ENCODE measurements at regions not wholly inside any gene's neighbourhood (a gene's known extent, or its start where the extent isn't known, plus 50 kb on each side); places are given as distances from the start of the nearest gene placed in this dataset.

DNA sequence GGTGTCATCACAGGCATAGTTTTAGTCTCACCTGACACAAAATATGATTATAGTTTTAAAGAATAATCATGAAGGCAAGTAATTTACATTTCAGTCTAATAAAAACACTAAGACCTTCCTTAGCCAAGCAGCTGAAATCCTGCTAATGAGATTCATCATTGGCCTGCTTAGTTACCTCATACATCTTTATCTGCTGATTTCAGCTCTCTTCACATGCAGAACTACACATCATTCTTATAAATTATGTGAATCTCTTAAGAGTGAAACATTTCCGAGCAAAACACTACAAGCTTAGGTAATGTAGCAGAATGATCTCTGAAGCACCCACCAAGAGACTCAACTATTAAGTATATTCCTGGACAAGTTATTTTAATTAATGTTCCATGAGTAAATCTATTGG lies 198.1 kb downstream of the DPY19L2 start:
- DNase-seq: no peak
- H4K20me1 ChIP-seq (ENCODE audit: insufficient read depth, low read length): no peaks in the 10 kb centered on the region
- no CpG with 5 or more reads among the region's 1 CpG for WGBS, 2 experiments (ENCODE audit: extremely low coverage in 2 of 2, insufficient read length in 1 of 2)
- ChIA-PET CTCF (no interaction called here), POLR2A (ENCODE audit: unreplicated experiment) (no interaction called here)
- H3K56ac ChIP-seq (ENCODE audit: extremely low read depth, insufficient read depth, low read length): no peak overlapping the region
- H2AK9ac ChIP-seq (replicated peaks; ENCODE audit: low read depth, low read length, poor library complexity): no peak overlapping the region
- no peak overlapping the region for H3K18ac ChIP-seq (ENCODE audit: low read depth, low read length)
- H3K9ac ChIP-seq (ENCODE audit: low read depth, low read length): no peak overlapping the region
- H3K4me2 ChIP-seq (ENCODE audit: low read depth, low read length): no peak overlapping the region
- H3K4ac ChIP-seq (ENCODE audit: low read depth, low read length): no peak overlapping the region
- no peaks in the 10 kb centered on the region for H3K79me1 ChIP-seq (ENCODE audit: low read depth in 1 of 2, low read length in 2 of 2)
- no peak overlapping the region for H2BK120ac ChIP-seq (ENCODE audit: low read depth, low read length)
- H2BK5ac ChIP-seq (ENCODE audit: low read depth, low read length, poor library complexity, severe bottlenecking): no peak overlapping the region
- dilution Hi-C loops (cut with HindIII; ENCODE audit: low sequenced_read_pairs, unreplicated experiment) (no loop called here), in situ Hi-C loops (cut with MboI; ENCODE audit: low sequenced_read_pairs) (no loop called here), intact Hi-C loops (cut with micrococcal nuclease) (no loop called here)
- no peak overlapping the region for H2BK20ac ChIP-seq (ENCODE audit: low read depth, low read length)
- H3K14ac ChIP-seq (replicated peaks; ENCODE audit: low read depth, low read length): no peak overlapping the region
- no peaks in the 10 kb centered on the region for H3K9me1 ChIP-seq (ENCODE audit: insufficient read depth, low read length)
- no peak overlapping the region for H3K4me3 ChIP-seq (ENCODE audit: insufficient read depth, low read depth, low read length)
- no TSS peak for BruUV-seq (replicated peaks)
- no peaks in the 10 kb centered on the region for H3K9me3 ChIP-seq (ENCODE audit: control insufficient read depth, insufficient read depth, low read length)
- no peak for ATAC-seq (ENCODE audit: low read depth)
- no peak overlapping the region for H4K8ac ChIP-seq (ENCODE audit: low read depth in 2 of 2, low read length in 2 of 2)
- no peak overlapping the region for H3K23ac ChIP-seq (ENCODE audit: low read depth, low read length)
- H4K5ac ChIP-seq (ENCODE audit: low read depth, low read length): no peak overlapping the region
- H2AK5ac ChIP-seq (ENCODE audit: low read depth, low read length): no peak overlapping the region
- no peak overlapping the region for H4K91ac ChIP-seq (ENCODE audit: insufficient read depth, low read depth, low read length)
- no peak overlapping the region for H2BK15ac ChIP-seq (ENCODE audit: low read depth, low read length)
- H3K4me1 ChIP-seq (ENCODE audit: control insufficient read depth, insufficient read depth, low read length): no peaks in the 10 kb centered on the region
- H3K36me3 ChIP-seq (ENCODE audit: control insufficient read depth, insufficient read depth, low read length): no peaks in the 10 kb centered on the region
- H3K27me3 ChIP-seq (ENCODE audit: control insufficient read depth, insufficient read depth, low read length): no peaks in the 10 kb centered on the region
- no peak overlapping the region for H3K27ac ChIP-seq (ENCODE audit: insufficient read depth, low read length)
- TF ChIP-seq RAD21 (IDR thresholded peaks at IDR 0.05; ENCODE audit: low read length) (no peak), NFE2L2 (IDR thresholded peaks at IDR 0.05; ENCODE audit: low read depth, low read length) (no peak), MAFK (IDR thresholded peaks at IDR 0.05; ENCODE audit: low read depth, low read length) (no peak), MXI1 (IDR thresholded peaks at IDR 0.05; ENCODE audit: borderline replicate concordance, low read depth, low read length) (no peak), RFX5 (IDR thresholded peaks at IDR 0.05; ENCODE audit: low read depth, low read length) (no peak), SMC3 (IDR thresholded peaks at IDR 0.05; ENCODE audit: low read depth, low read length) (no peak)
- TF ChIP-seq, protein P1, sequence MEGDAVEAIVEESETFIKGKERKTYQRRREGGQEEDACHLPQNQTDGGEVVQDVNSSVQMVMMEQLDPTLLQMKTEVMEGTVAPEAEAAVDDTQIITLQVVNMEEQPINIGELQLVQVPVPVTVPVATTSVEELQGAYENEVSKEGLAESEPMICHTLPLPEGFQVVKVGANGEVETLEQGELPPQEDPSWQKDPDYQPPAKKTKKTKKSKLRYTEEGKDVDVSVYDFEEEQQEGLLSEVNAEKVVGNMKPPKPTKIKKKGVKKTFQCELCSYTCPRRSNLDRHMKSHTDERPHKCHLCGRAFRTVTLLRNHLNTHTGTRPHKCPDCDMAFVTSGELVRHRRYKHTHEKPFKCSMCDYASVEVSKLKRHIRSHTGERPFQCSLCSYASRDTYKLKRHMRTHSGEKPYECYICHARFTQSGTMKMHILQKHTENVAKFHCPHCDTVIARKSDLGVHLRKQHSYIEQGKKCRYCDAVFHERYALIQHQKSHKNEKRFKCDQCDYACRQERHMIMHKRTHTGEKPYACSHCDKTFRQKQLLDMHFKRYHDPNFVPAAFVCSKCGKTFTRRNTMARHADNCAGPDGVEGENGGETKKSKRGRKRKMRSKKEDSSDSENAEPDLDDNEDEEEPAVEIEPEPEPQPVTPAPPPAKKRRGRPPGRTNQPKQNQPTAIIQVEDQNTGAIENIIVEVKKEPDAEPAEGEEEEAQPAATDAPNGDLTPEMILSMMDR (conservative IDR thresholded peaks at IDR 0.05; ENCODE audit: low read depth, low read length): no peak
- TF ChIP-seq, protein P2, sequence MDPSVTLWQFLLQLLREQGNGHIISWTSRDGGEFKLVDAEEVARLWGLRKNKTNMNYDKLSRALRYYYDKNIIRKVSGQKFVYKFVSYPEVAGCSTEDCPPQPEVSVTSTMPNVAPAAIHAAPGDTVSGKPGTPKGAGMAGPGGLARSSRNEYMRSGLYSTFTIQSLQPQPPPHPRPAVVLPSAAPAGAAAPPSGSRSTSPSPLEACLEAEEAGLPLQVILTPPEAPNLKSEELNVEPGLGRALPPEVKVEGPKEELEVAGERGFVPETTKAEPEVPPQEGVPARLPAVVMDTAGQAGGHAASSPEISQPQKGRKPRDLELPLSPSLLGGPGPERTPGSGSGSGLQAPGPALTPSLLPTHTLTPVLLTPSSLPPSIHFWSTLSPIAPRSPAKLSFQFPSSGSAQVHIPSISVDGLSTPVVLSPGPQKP (IDR thresholded peaks at IDR 0.05; ENCODE audit: borderline replicate concordance, low read depth, low read length): no peak
- H2AFZ ChIP-seq (replicated peaks; ENCODE audit: low read length, poor library complexity): no peak overlapping the region
